ENCODE measurements at regions not wholly inside any gene's neighbourhood (a gene's known extent, or its start where the extent isn't known, plus 50 kb on each side); places are given as distances from the start of the nearest gene placed in this dataset.
"Not testable (repeated sequence)": the region's sequence is repeated elsewhere in the genome, so short reads cannot be mapped to it uniquely, and the experiment has no call there.

DNA sequence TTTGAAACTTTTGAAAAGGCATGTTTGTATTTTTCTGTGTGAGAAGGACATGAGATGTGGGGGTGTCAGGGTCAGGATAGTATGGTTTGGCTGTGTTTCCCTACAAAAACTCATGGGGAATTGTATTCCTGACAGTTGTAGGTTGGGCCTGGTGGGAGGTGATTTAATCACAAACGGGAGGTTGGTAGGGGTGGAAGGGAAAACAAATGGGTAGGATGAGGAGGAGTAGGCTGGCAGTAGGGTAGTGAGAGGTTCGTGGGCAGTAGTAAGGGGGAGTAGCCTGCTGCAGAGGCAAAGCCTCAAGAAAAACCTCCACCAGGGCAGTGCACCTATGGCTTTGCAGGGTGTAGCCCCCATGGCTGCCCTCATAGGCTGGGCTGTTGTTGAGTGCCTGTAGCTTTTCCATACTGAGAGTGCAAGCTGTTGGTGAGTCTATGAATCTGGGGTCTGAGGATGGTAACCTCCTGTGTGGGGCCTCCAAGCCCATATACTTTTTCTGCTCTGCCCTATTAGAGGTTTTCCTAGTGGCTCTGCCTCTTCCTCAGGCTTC, 587.7 kb downstream of the CWH43 start:
- H2AFZ ChIP-seq; H3K79me2 ChIP-seq (ENCODE audit: low read depth); H3K27me3 ChIP-seq (ENCODE audit: insufficient read depth, low read depth); CTCF ChIA-PET; H3F3A ChIP-seq (ENCODE audit: insufficient read depth, low read depth); H3K36me3 ChIP-seq (ENCODE audit: low read depth); H3K4me3 ChIP-seq; POLR2A ChIA-PET (ENCODE audit: unreplicated experiment); intact Hi-C loops (cut with micrococcal nuclease; ENCODE audit: unreplicated experiment); H3K27ac ChIP-seq; DNase-seq; H3K9me3 ChIP-seq (ENCODE audit: insufficient read depth, low read depth); BruUV-seq (replicated peaks); H3K4me1 ChIP-seq (replicated peaks; ENCODE audit: insufficient read depth); H3K4me2 ChIP-seq; H4K20me1 ChIP-seq (ENCODE audit: insufficient read depth); H3K9me2 ChIP-seq (ENCODE audit: insufficient read depth): not testable (repeated sequence)

DNA sequence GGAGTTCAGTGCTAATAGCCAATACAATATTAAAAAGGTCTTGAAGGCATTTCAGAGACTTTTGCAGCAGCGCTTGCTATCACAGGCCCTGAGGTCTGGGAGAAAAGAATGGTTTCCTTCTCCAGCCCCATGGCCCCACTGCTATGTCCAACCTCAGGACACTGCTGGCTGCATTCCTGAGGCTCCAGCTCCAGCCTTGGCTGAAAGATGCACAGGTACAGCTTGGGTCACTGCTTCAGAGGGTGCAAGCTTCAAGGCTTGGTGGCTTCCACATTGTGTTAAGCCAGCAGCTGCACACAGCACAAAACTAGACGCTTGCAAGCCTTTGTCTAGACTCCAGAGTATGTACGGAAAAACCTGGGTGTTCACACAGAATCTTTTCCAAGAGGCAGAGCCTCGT, 589.2 kb downstream of the CWH43 start:
- DNase-seq; H4K20me1 ChIP-seq (ENCODE audit: insufficient read depth); H3K79me2 ChIP-seq (ENCODE audit: low read depth); POLR2A ChIA-PET (ENCODE audit: unreplicated experiment); H3K4me3 ChIP-seq; H3K9me2 ChIP-seq (ENCODE audit: insufficient read depth); intact Hi-C loops (cut with micrococcal nuclease; ENCODE audit: unreplicated experiment); H3K4me2 ChIP-seq; H3K27me3 ChIP-seq (ENCODE audit: insufficient read depth, low read depth); H3K36me3 ChIP-seq (ENCODE audit: low read depth); H3K27ac ChIP-seq; H3K4me1 ChIP-seq (replicated peaks; ENCODE audit: insufficient read depth); H3K9me3 ChIP-seq (ENCODE audit: insufficient read depth, low read depth); H3F3A ChIP-seq (ENCODE audit: insufficient read depth, low read depth); BruUV-seq (replicated peaks); CTCF ChIA-PET; H2AFZ ChIP-seq: not testable (repeated sequence)

DNA sequence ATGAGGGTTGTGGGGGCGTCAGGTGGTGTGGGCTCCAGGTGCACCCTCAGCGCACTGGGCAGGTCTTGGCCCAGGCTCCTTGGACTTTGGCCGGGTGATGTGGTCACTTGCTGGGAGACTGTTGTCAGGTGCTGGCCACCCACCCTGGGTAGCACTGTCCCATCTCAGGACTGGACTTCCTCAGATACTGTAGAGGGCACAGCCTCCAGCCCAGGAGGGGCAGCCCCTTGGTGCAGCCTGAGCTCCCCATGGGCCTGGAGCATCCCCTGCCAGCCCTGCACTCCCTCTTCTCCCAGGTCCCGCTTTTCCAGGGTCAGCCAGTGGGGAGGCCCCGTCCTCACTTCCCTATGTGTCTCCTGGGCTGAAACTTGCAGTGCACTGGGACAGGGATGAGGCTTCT, 592.3 kb downstream of the CWH43 start:
- H3K4me3 ChIP-seq; H2AFZ ChIP-seq; H3K9me3 ChIP-seq (ENCODE audit: insufficient read depth, low read depth); POLR2A ChIA-PET (ENCODE audit: unreplicated experiment); H3K9me2 ChIP-seq (ENCODE audit: insufficient read depth); H3K36me3 ChIP-seq (ENCODE audit: low read depth); H3K79me2 ChIP-seq (ENCODE audit: low read depth); H3K4me1 ChIP-seq (replicated peaks; ENCODE audit: insufficient read depth); H3K4me2 ChIP-seq; H3K27ac ChIP-seq; DNase-seq; H4K20me1 ChIP-seq (ENCODE audit: insufficient read depth); BruUV-seq (replicated peaks); H3K27me3 ChIP-seq (ENCODE audit: insufficient read depth, low read depth); H3F3A ChIP-seq (ENCODE audit: insufficient read depth, low read depth); intact Hi-C loops (cut with micrococcal nuclease; ENCODE audit: unreplicated experiment); CTCF ChIA-PET: not testable (repeated sequence)

DNA sequence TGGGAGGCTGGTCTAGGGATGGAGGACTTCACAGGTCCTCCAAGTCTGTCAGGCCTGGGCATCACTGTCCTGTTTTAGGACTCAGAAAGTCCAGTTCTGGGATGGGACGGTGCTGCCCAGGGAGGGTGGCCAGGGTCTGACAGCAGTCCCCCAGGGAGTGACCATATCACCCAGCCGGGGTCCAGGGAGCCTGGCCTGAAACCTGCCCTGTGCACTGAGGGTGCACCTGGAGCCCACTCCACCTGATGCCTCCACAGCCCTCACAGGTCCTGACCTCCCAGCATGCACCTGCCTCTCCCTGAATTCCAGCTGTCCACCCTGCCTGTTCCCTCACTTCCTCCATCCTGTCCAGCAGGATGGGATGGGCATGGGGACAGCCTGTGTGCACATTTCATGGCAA, 592.8 kb downstream of the CWH43 start:
- H3K79me2 ChIP-seq (ENCODE audit: low read depth); CTCF ChIA-PET; H3K4me1 ChIP-seq (replicated peaks; ENCODE audit: insufficient read depth); H2AFZ ChIP-seq; H3K4me2 ChIP-seq; POLR2A ChIA-PET (ENCODE audit: unreplicated experiment); H3K36me3 ChIP-seq (ENCODE audit: low read depth); H3K9me3 ChIP-seq (ENCODE audit: insufficient read depth, low read depth); BruUV-seq (replicated peaks); intact Hi-C loops (cut with micrococcal nuclease; ENCODE audit: unreplicated experiment); H3F3A ChIP-seq (ENCODE audit: insufficient read depth, low read depth); DNase-seq; H3K27me3 ChIP-seq (ENCODE audit: insufficient read depth, low read depth); H3K9me2 ChIP-seq (ENCODE audit: insufficient read depth); H4K20me1 ChIP-seq (ENCODE audit: insufficient read depth); H3K27ac ChIP-seq; H3K4me3 ChIP-seq: not testable (repeated sequence)

DNA sequence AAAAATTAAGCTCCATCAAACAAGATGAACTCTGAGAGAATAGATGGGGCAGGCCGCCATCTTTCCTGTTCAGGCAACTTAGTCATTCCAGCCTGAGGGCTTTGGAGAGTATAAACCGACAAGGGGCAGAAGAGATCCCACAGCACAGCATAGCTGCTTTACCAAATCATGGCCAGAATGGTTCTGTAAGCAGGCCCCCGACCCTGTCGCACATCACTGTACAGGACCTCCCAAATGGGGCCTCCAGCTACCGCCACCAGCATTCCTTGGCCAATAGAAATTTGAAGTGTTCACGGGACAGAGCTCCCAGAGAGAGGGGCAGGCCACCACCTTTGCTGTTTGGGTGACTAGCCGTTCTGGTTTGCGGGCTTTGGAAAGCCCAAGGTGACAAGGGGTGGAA, 594.1 kb downstream of the CWH43 start:
- CTCF ChIA-PET; POLR2A ChIA-PET (ENCODE audit: unreplicated experiment); H3K4me2 ChIP-seq; H3K79me2 ChIP-seq (ENCODE audit: low read depth); H3K4me3 ChIP-seq; DNase-seq; H3K36me3 ChIP-seq (ENCODE audit: low read depth); H3K27me3 ChIP-seq (ENCODE audit: insufficient read depth, low read depth); BruUV-seq (replicated peaks); H3K27ac ChIP-seq; H3K9me2 ChIP-seq (ENCODE audit: insufficient read depth); intact Hi-C loops (cut with micrococcal nuclease; ENCODE audit: unreplicated experiment); H3K4me1 ChIP-seq (replicated peaks; ENCODE audit: insufficient read depth); H4K20me1 ChIP-seq (ENCODE audit: insufficient read depth); H2AFZ ChIP-seq; H3F3A ChIP-seq (ENCODE audit: insufficient read depth, low read depth); H3K9me3 ChIP-seq (ENCODE audit: insufficient read depth, low read depth): not testable (repeated sequence)

DNA sequence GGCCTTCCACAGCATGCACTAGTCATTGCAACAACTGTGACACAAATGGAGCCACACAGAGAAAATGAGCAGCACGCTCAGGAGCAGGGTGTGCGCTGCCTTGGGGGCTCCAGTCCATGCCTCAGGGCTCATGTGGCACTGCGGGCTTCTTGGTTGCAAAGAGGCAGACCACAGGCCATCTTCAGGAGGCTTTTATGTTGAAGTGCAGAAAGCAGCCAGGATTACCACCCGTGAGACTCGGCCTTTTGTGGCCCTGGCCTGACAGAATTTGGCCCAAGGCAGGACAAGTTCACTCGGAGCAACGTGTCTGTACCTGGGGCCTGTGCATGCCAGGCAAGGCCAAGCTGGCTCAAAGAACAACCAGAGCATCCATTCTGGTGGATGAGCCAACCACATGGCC, 602.3 kb downstream of the CWH43 start:
- POLR2A ChIA-PET (ENCODE audit: unreplicated experiment); BruUV-seq (replicated peaks); H3K4me1 ChIP-seq (replicated peaks; ENCODE audit: insufficient read depth); DNase-seq; H3F3A ChIP-seq (ENCODE audit: insufficient read depth, low read depth); H4K20me1 ChIP-seq (ENCODE audit: insufficient read depth); H3K27ac ChIP-seq; H3K4me3 ChIP-seq; H2AFZ ChIP-seq; H3K9me3 ChIP-seq (ENCODE audit: insufficient read depth, low read depth); H3K27me3 ChIP-seq (ENCODE audit: insufficient read depth, low read depth); H3K9me2 ChIP-seq (ENCODE audit: insufficient read depth); CTCF ChIA-PET; intact Hi-C loops (cut with micrococcal nuclease; ENCODE audit: unreplicated experiment); H3K79me2 ChIP-seq (ENCODE audit: low read depth); H3K36me3 ChIP-seq (ENCODE audit: low read depth); H3K4me2 ChIP-seq: not testable (repeated sequence)

DNA sequence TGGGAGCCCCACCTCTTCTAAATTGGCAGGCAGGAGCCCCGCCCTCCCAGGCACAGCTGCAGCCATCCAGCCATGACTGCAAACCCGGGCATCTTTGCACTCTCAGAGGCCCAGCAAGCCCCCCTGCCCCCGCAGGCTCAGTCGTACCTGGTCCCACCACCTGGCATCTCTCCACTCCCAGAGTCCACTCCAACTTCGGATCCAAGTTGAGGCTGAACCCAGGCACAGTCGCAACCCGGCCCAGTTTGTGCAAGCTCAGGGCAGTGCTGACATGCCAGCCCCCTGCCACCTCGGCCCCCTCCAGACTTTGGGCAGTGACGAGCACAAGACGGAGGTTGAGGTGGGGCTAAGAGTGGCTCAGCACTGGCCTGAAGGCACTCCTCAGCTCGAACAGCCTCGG, 632.4 kb downstream of the CWH43 start:
- H3K36me3 ChIP-seq (ENCODE audit: low read depth); H3F3A ChIP-seq (ENCODE audit: insufficient read depth, low read depth); intact Hi-C loops (cut with micrococcal nuclease; ENCODE audit: unreplicated experiment); BruUV-seq (replicated peaks); H3K4me1 ChIP-seq (replicated peaks; ENCODE audit: insufficient read depth); H3K4me2 ChIP-seq; H3K79me2 ChIP-seq (ENCODE audit: low read depth); H2AFZ ChIP-seq; H3K9me2 ChIP-seq (ENCODE audit: insufficient read depth); H3K4me3 ChIP-seq; H3K9me3 ChIP-seq (ENCODE audit: insufficient read depth, low read depth); H3K27me3 ChIP-seq (ENCODE audit: insufficient read depth, low read depth); H4K20me1 ChIP-seq (ENCODE audit: insufficient read depth); DNase-seq; H3K27ac ChIP-seq; POLR2A ChIA-PET (ENCODE audit: unreplicated experiment); CTCF ChIA-PET: not testable (repeated sequence)

DNA sequence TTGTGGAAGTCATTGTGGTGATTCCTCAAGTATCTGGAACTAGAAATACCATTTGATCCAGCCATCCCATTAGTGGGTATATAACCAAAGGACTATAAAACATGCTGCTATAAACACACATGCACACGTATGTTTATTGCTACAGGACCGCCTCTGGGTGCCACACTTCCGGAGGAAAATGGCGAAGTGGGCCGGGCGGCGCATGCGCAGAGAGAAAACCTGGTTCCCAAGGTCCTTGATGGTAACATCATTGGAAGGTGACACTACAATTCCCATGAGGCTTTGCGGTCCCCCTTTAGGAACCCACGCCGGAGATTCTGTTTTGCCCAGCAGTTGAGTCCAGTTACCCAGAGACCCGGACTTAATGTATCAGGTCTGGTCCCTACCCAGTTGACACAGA, 640.4 kb downstream of the CWH43 start:
- POLR2A ChIA-PET (ENCODE audit: unreplicated experiment): not testable (repeated sequence)

More for the DNA sequence above, 640.4 kb downstream of the CWH43 start:
- H3K9me2 ChIP-seq (ENCODE audit: insufficient read depth); H3K4me3 ChIP-seq; intact Hi-C loops (cut with micrococcal nuclease; ENCODE audit: unreplicated experiment); H3K27me3 ChIP-seq (ENCODE audit: insufficient read depth, low read depth); H3K79me2 ChIP-seq (ENCODE audit: low read depth); H3K36me3 ChIP-seq (ENCODE audit: low read depth); H3K9me3 ChIP-seq (ENCODE audit: insufficient read depth, low read depth); H3K4me2 ChIP-seq; H4K20me1 ChIP-seq (ENCODE audit: insufficient read depth); BruUV-seq (replicated peaks); H3K4me1 ChIP-seq (replicated peaks; ENCODE audit: insufficient read depth); H2AFZ ChIP-seq; H3K27ac ChIP-seq; H3F3A ChIP-seq (ENCODE audit: insufficient read depth, low read depth); CTCF ChIA-PET: not testable (repeated sequence)
- DNase-seq: peak in 1 of 2 experiments; percentile 28

All from PC-9 (cell line).